NT2/D1 (cell line): ENCODE measurements at regions not wholly inside any gene's neighbourhood (a gene's known extent, or its start where the extent isn't known, plus 50 kb on each side); places are given as distances from the start of the nearest gene placed in this dataset.

Experiments
- YY1 ChIP-seq: IDR thresholded peaks from 2 replicates; pipeline ENCODE4 v1.6.1; 2011; ENCODE audit not compliant: insufficient read length, insufficient read depth
- ZNF274 ChIP-seq: IDR thresholded peaks from 2 replicates; pipeline ENCODE4 v1.6.1; 2011; ENCODE audit warnings: mild to moderate bottlenecking, low read depth, low read length

GRCh38 chr1:21344098-21344749, 54.0 kb upstream of the ECE1 start:
- no peak for TF ChIP-seq YY1
- TF ChIP-seq ZNF274 = no peak
